SK-N-SH (cell line): ENCODE measurements at regions not wholly inside any gene's neighbourhood (a gene's known extent, or its start where the extent isn't known, plus 50 kb on each side); places are given as distances from the start of the nearest gene placed in this dataset.
A peak's percentile ranks its signal among the peaks of the same experiment; 100 is the strongest.

ENCODE experiments used
- CTCF ChIA-PET: fragments of 300-600, 350-600 bp; formaldehyde crosslinking; extraction: SDS; loops from one replicate; lab custom pipeline; 2021; lab: Yijun Ruan, JAX
- POLR2A ChIA-PET: fragments of 350-600 bp; sonication (Branson Sonifier 250); formaldehyde crosslinking; extraction: SDS; loops from one replicate; lab custom pipeline; 2020; ENCODE audit warnings: antibody characterized with exemption, inconsistent platforms; lab: Yijun Ruan, JAX
- DNase-seq: peaks from one replicate; pipeline ENCODE4 v3.0.0; 2012
- H2AFZ ChIP-seq: fragments of 200-600 bp; sonication (generic); 2 replicates; pipeline ENCODE4 v1.8.1; 2016; ENCODE audit warnings: antibody characterized with exemption, mild to moderate bottlenecking, low read depth
- H3F3A ChIP-seq: fragments of 200-600 bp; sonication (generic); replicated peaks from 2 replicates; pipeline ENCODE3; 2016; ENCODE audit warnings: antibody characterized with exemption, mild to moderate bottlenecking; ENCODE audit not compliant: insufficient read depth
- H3K27ac ChIP-seq, 2 experiments: fragments of 200-500 bp in 1 of 2; fragments of 200-600 bp in 1 of 2; sonication (Bioruptor generic) in 1 of 2; sonication (generic), shearing (Covaris generic) in 1 of 2; 2 replicates each; pipeline versions ENCODE4 v1.5.1 to v1.6.1; 2014 to 2016; ENCODE audit warnings: low read depth in 2 of 2, inconsistent platforms in 1 of 2, low read length in 1 of 2, mild to moderate bottlenecking in 1 of 2, mixed read lengths in 1 of 2
- H3K27me3 ChIP-seq: fragments of 200-600 bp; sonication (generic), shearing (Covaris generic); 2 replicates; pipeline ENCODE4 v1.6.1; 2016; ENCODE audit warnings: mixed run types; ENCODE audit not compliant: insufficient read depth
- H3K36me3 ChIP-seq, 2 experiments: fragments of 200-500 bp in 1 of 2; fragments of 200-600 bp in 1 of 2; sonication (Bioruptor generic) in 1 of 2; sonication (generic) in 1 of 2; replicated peaks in 1 of 2; 2 replicates each; pipeline versions ENCODE3 to v1.5.1; 2014 to 2016; ENCODE audit warnings: low read length in 1 of 2, mild to moderate bottlenecking in 1 of 2; ENCODE audit not compliant: insufficient read depth in 2 of 2, control insufficient read depth in 1 of 2
- H3K4me1 ChIP-seq, 2 experiments: fragments of 200-500 bp in 1 of 2; fragments of 200-600 bp in 1 of 2; sonication (Bioruptor generic) in 1 of 2; sonication (generic), shearing (Covaris generic) in 1 of 2; 2 replicates each; pipeline versions ENCODE4 v1.5.1 to v1.6.1; 2014 to 2016; ENCODE audit warnings: low read depth in 1 of 2, low read length in 1 of 2, mixed run types in 1 of 2; ENCODE audit not compliant: insufficient read depth in 2 of 2, control insufficient read depth in 1 of 2
- H3K4me2 ChIP-seq: fragments of 200-600 bp; sonication (generic), shearing (Covaris generic); 2 replicates; pipeline ENCODE4 v1.6.1; 2017; ENCODE audit warnings: mixed run types
- H3K4me3 ChIP-seq, 2 experiments: fragments of 200-500 bp in 1 of 2; fragments of 200-600 bp in 1 of 2; sonication (Bioruptor generic) in 1 of 2; sonication (generic), shearing (Covaris generic) in 1 of 2; 2 replicates each; pipeline versions ENCODE4 v1.5.1 to v1.8.1; 2014 to 2016; ENCODE audit warnings: low read depth in 2 of 2, inconsistent platforms in 1 of 2, low read length in 1 of 2, mild to moderate bottlenecking in 1 of 2, mixed read lengths in 1 of 2, moderate library complexity in 1 of 2
- H3K79me2 ChIP-seq: fragments of 200-600 bp; sonication (generic); 2 replicates; pipeline ENCODE4 v1.8.1; 2017; ENCODE audit warnings: mild to moderate bottlenecking; ENCODE audit not compliant: insufficient read depth
- H3K9ac ChIP-seq: fragments of 200-600 bp; sonication (generic); 2 replicates; pipeline ENCODE4 v1.6.1; 2017; ENCODE audit warnings: mixed run types
- H3K9me2 ChIP-seq: fragments of 200-600 bp; sonication (generic); 2 replicates; pipeline ENCODE4 v1.6.1; 2017; ENCODE audit warnings: mixed run types
- H3K9me3 ChIP-seq: fragments of 200-600 bp; sonication (generic); 2 replicates; pipeline ENCODE4 v1.6.1; 2017; ENCODE audit warnings: mixed run types, mild to moderate bottlenecking, moderate library complexity
- H4K20me1 ChIP-seq: fragments of 200-600 bp; sonication (generic); 2 replicates; pipeline ENCODE4 v1.6.1; 2017; ENCODE audit warnings: mild to moderate bottlenecking, mixed run types; ENCODE audit not compliant: insufficient read depth
- CHD2 ChIP-seq: fragments of 150-350 bp; IDR thresholded peaks from 2 replicates; pipeline ENCODE4 v1.6.1; 2018; ENCODE audit warnings: low read length; ENCODE audit not compliant: partially characterized antibody
- CTCF ChIP-seq: fragments of 200-600 bp; sonication (generic); IDR thresholded peaks from 2 replicates; pipeline ENCODE4 v1.6.1; 2017; ENCODE audit warnings: antibody characterized with exemption, mild to moderate bottlenecking, moderate library complexity
- ELF1 ChIP-seq: IDR thresholded peaks from 2 replicates; pipeline ENCODE4 v1.4.0; 2012
- FOSL2 ChIP-seq: IDR thresholded peaks from 2 replicates; pipeline ENCODE4 v1.4.0; 2012; ENCODE audit warnings: low read depth, mild to moderate bottlenecking, moderate library complexity, borderline replicate concordance
- FOXM1 ChIP-seq: IDR thresholded peaks from 2 replicates; pipeline ENCODE4 v1.4.0; 2012; ENCODE audit warnings: low read depth, mild to moderate bottlenecking
- GABPA ChIP-seq: IDR thresholded peaks from 2 replicates; pipeline ENCODE4 v1.4.0; 2012; ENCODE audit warnings: low read depth, mild to moderate bottlenecking
- GATA2 ChIP-seq: sonication (generic); formaldehyde crosslinking; IDR thresholded peaks from 2 replicates; pipeline ENCODE4 v1.5.0; 2020; ENCODE audit warnings: mild to moderate bottlenecking, missing genetic modification reagents
- IRF3 ChIP-seq: fragments of 150-350 bp; IDR thresholded peaks from 2 replicates; pipeline ENCODE4 v1.6.1; 2016; ENCODE audit warnings: mild to moderate bottlenecking, low read depth, low read length
- JUND ChIP-seq: IDR thresholded peaks from 2 replicates; pipeline ENCODE4 v1.4.0; 2012
- MAX ChIP-seq: IDR thresholded peaks from 2 replicates; pipeline ENCODE4 v1.4.0; 2012; ENCODE audit warnings: low read depth
- MXI1 ChIP-seq: IDR thresholded peaks from 2 replicates; pipeline ENCODE4 v1.6.1; 2012; ENCODE audit warnings: mild to moderate bottlenecking, low read depth, low read length, improper control_type of control experiment
- NFIC ChIP-seq: IDR thresholded peaks from 2 replicates; pipeline ENCODE4 v1.4.0; 2012; ENCODE audit warnings: borderline replicate concordance
- NRF1 ChIP-seq: IDR thresholded peaks from 2 replicates; pipeline ENCODE4 v1.6.1; 2012; ENCODE audit warnings: low read depth, mild to moderate bottlenecking, low read length
- PBX3 ChIP-seq: IDR thresholded peaks from 2 replicates; pipeline ENCODE4; 2012
- POLR2AphosphoS5 ChIP-seq: IDR thresholded peaks from 2 replicates; pipeline ENCODE4 v1.6.1; 2012; ENCODE audit warnings: low read depth, low read length
- RAD21 ChIP-seq: IDR thresholded peaks from 2 replicates; pipeline ENCODE4 v1.6.1; 2012; ENCODE audit warnings: mild to moderate bottlenecking, low read length
- RCOR1 ChIP-seq: fragments of 150-350 bp; IDR thresholded peaks from 2 replicates; pipeline ENCODE4 v1.6.1; 2017; ENCODE audit warnings: antibody characterized with exemption, low read length
- RFX5 ChIP-seq: IDR thresholded peaks from 2 replicates; pipeline ENCODE4 v1.6.1; 2012; ENCODE audit warnings: mild to moderate bottlenecking, improper control_type of control experiment, low read length
- RXRA ChIP-seq: IDR thresholded peaks from 2 replicates; pipeline ENCODE4 v1.4.0; 2012; ENCODE audit warnings: low read depth, mild to moderate bottlenecking, borderline replicate concordance
- USF1 ChIP-seq: IDR thresholded peaks from 2 replicates; pipeline ENCODE4 v1.4.0; 2012; ENCODE audit warnings: low read depth, borderline replicate concordance
- YY1 ChIP-seq: IDR thresholded peaks from 2 replicates; pipeline ENCODE4 v1.4.0; 2012; ENCODE audit warnings: low read depth, mild to moderate bottlenecking
- WGBS: methylation state at CpG from one replicate; pipeline ENCODE4 v1.1.6; 2017; ENCODE audit warnings: low lambda C conversion rate; 5-methylcytosine and 5-hydroxymethylcytosine counted together

GRCh38 chr6:40807484-40807883, 220.3 kb upstream of the LRFN2 start:
- Histone ChIP-seq H3K4me2 (0 out of 2 replicates have a peak overlapping the region, but pooled peaks have one; percentile 32), H3K79me2 (no peaks in the 10 kb centered on the region), H3K36me3 (no peaks in the 10 kb centered on the region), H3F3A (peaks cover 5% of the 10 kb centered on the region), H3K9me3 (no peaks in the 10 kb centered on the region), H3K27ac (peak overlapping the region in 1 of 2 experiments; percentile 48; a peak in 2 of 4 replicates), H3K9ac (no peak overlapping the region), H3K9me2 (no peaks in the 10 kb centered on the region), H3K27me3 (no peaks in the 10 kb centered on the region), H3K4me1 (peaks cover under 1 to 18% of the 10 kb centered on the region in 2 experiments; a peak in 3 of 4 replicates), H3K4me3 (no peak overlapping the region), H4K20me1 (no peaks in the 10 kb centered on the region), H2AFZ (peak overlapping the region; percentile 70; the same call in 1 of the 2 replicates)
- no peak for DNase-seq
- 62% methylated on average over 5 of the region's 5 CpGs for WGBS
- TF ChIP-seq USF1 (no peak), NRF1 (no peak), MXI1 (no peak), RCOR1 (no peak), RXRA (no peak), RAD21 (no peak), NFIC (peak; percentile 27; the same call in 1 of the 2 replicates), PBX3 (peak; percentile 32; the same call in 1 of the 2 replicates), CTCF (no peak), IRF3 (no peak), GATA2 (CRISPR knock-in tag) (no peak), RFX5 (no peak), ELF1 (no peak), FOSL2 (peak; percentile 55), FOXM1 (no peak), GABPA (no peak), CHD2 (no peak), JUND (peak; percentile 44), YY1 (0 out of 2 replicates have a peak, but pooled peaks have one; percentile 31), MAX (no peak), POLR2AphosphoS5 (no peak)
- POLR2A ChIA-PET = no interaction called here
- CTCF ChIA-PET = no interaction called here
